ENCODE measurements at regions not wholly inside any gene's neighbourhood (a gene's known extent, or its start where the extent isn't known, plus 50 kb on each side); places are given as distances from the start of the nearest gene placed in this dataset.

- no peaks in the 10 kb centered on the region for H3K27me3 ChIP-seq (ENCODE audit: insufficient read depth, low read length)
- no peak overlapping the region for H3K4me3 ChIP-seq (ENCODE audit: low read length)
- H3K4me1 ChIP-seq (ENCODE audit: insufficient read depth, low read length): no peaks in the 10 kb centered on the region
- no peaks in the 10 kb centered on the region for H3K9me3 ChIP-seq (ENCODE audit: low read depth, low read length)
Observed at GRCh38 chr19:29449371-29449770, 76.4 kb upstream of the VSTM2B start.

- Histone ChIP-seq H3K9me3 (ENCODE audit: low read depth, low read length) (no peaks in the 10 kb centered on the region), H3K27me3 (ENCODE audit: insufficient read depth, low read length) (no peaks in the 10 kb centered on the region), H3K4me3 (ENCODE audit: low read length) (no peak overlapping the region), H3K4me1 (ENCODE audit: insufficient read depth, low read length) (no peaks in the 10 kb centered on the region)
Observed at GRCh38 chr19:29450306-29450705, 75.5 kb upstream of the VSTM2B start.

GRCh38 chr19:29450812-29451211, 75.0 kb upstream of the VSTM2B start:
- Histone ChIP-seq H3K9me3 (ENCODE audit: low read depth, low read length) (no peaks in the 10 kb centered on the region), H3K4me1 (ENCODE audit: insufficient read depth, low read length) (no peaks in the 10 kb centered on the region), H3K27me3 (ENCODE audit: insufficient read depth, low read length) (no peaks in the 10 kb centered on the region), H3K4me3 (ENCODE audit: low read length) (no peak overlapping the region)

GRCh38 chr19:29454109-29454508, 71.7 kb upstream of the VSTM2B start:
- no peaks in the 10 kb centered on the region for H3K9me3 ChIP-seq (ENCODE audit: low read depth, low read length)
- no peaks in the 10 kb centered on the region for H3K4me1 ChIP-seq (ENCODE audit: insufficient read depth, low read length)
- no peaks in the 10 kb centered on the region for H3K27me3 ChIP-seq (ENCODE audit: insufficient read depth, low read length)
- H3K4me3 ChIP-seq (ENCODE audit: low read length): no peak overlapping the region

- Histone ChIP-seq H3K4me3 (ENCODE audit: low read length) (no peak overlapping the region), H3K27me3 (ENCODE audit: insufficient read depth, low read length) (no peaks in the 10 kb centered on the region), H3K4me1 (ENCODE audit: insufficient read depth, low read length) (no peaks in the 10 kb centered on the region), H3K9me3 (ENCODE audit: low read depth, low read length) (no peaks in the 10 kb centered on the region)
Observed at GRCh38 chr19:29457413-29457812, 68.4 kb upstream of the VSTM2B start.

- Histone ChIP-seq H3K9me3 (ENCODE audit: low read depth, low read length) (no peaks in the 10 kb centered on the region), H3K27me3 (ENCODE audit: insufficient read depth, low read length) (peaks cover 9% of the 10 kb centered on the region), H3K4me1 (ENCODE audit: insufficient read depth, low read length) (no peaks in the 10 kb centered on the region), H3K4me3 (ENCODE audit: low read length) (no peak overlapping the region)
Observed at GRCh38 chr19:29467824-29468401, 57.9 kb upstream of the VSTM2B start.

- Histone ChIP-seq H3K4me3 (ENCODE audit: low read length) (no peak overlapping the region), H3K9me3 (ENCODE audit: low read depth, low read length) (no peaks in the 10 kb centered on the region), H3K4me1 (ENCODE audit: insufficient read depth, low read length) (no peaks in the 10 kb centered on the region), H3K27me3 (ENCODE audit: insufficient read depth, low read length) (no peaks in the 10 kb centered on the region)
Observed at GRCh38 chr19:29475469-29475868, 50.3 kb upstream of the VSTM2B start.

All from mononuclear cell (primary cell).